HCT116 (cell line): ENCODE measurements at regions not wholly inside any gene's neighbourhood (a gene's known extent, or its start where the extent isn't known, plus 50 kb on each side); places are given as distances from the start of the nearest gene placed in this dataset.

Source experiments
- EZH2 ChIP-seq: fragments of 200-600 bp; sonication (generic); IDR thresholded peaks from 2 replicates; pipeline ENCODE4 v1.6.1; 2017; ENCODE audit warnings: antibody characterized with exemption, mixed run types
- EZH2phosphoT487 ChIP-seq: fragments of 200-600 bp; IDR thresholded peaks from 2 replicates; pipeline ENCODE4 v1.6.1; 2018; ENCODE audit warnings: antibody characterized with exemption, borderline replicate concordance
- RAD21 ChIP-seq: IDR thresholded peaks from 2 replicates; pipeline ENCODE4 v1.6.1; 2012; ENCODE audit warnings: low read depth, mild to moderate bottlenecking
- TF ChIP-seq, protein P1 (sequence below), 3 experiments: fragments of 200-600 bp in 1 of 3; sonication (generic) in 1 of 3; IDR thresholded peaks in 2 of 3; conservative IDR thresholded peaks in 1 of 3; 2 replicates each; pipeline ENCODE4 v1.5.1; 2012 to 2017; ENCODE audit warnings: low read depth in 2 of 3, low read length in 2 of 3, antibody characterized with exemption in 1 of 3, borderline replicate concordance in 1 of 3, control low read depth in 1 of 3, mild to moderate bottlenecking in 1 of 3, mixed read lengths in 1 of 3, mixed run types in 1 of 3, moderate library complexity in 1 of 3; ENCODE audit not compliant: insufficient read depth in 1 of 3

DNA sequence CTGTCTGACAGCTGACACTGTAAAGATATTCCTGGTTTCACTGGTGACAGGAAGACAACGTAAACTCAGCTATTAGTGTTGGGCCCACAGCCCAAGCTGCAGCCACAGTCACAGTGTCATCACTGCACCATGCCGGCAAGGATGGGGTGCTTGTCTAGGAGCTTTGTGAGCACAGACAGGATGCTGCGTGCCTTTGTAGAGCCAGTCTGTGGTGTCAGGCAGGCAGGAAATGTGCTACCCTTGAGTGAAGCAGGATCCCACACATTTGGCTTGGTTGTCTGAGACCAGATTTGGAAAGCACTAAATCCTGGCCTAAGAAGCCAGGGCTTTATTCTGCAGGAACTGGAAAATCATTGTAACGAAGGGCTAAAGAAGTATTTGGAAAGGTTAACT lies 121.6 kb upstream of the ADAMTS16 start:
- TF ChIP-seq, protein P1, sequence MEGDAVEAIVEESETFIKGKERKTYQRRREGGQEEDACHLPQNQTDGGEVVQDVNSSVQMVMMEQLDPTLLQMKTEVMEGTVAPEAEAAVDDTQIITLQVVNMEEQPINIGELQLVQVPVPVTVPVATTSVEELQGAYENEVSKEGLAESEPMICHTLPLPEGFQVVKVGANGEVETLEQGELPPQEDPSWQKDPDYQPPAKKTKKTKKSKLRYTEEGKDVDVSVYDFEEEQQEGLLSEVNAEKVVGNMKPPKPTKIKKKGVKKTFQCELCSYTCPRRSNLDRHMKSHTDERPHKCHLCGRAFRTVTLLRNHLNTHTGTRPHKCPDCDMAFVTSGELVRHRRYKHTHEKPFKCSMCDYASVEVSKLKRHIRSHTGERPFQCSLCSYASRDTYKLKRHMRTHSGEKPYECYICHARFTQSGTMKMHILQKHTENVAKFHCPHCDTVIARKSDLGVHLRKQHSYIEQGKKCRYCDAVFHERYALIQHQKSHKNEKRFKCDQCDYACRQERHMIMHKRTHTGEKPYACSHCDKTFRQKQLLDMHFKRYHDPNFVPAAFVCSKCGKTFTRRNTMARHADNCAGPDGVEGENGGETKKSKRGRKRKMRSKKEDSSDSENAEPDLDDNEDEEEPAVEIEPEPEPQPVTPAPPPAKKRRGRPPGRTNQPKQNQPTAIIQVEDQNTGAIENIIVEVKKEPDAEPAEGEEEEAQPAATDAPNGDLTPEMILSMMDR (IDR thresholded peaks at IDR 0.05 in 2 of 3, conservative IDR thresholded peaks at IDR 0.05 in 1 of 3; ENCODE audit: borderline replicate concordance in 1 of 3, insufficient read depth in 1 of 3, low read depth in 2 of 3, low read length in 2 of 3) = no peak
- TF ChIP-seq EZH2phosphoT487 = no peak
- TF ChIP-seq EZH2 = no peak
- no peak for TF ChIP-seq RAD21
